ENCODE measurements at regions not wholly inside any gene's neighbourhood (a gene's known extent, or its start where the extent isn't known, plus 50 kb on each side); places are given as distances from the start of the nearest gene placed in this dataset.

DNA sequence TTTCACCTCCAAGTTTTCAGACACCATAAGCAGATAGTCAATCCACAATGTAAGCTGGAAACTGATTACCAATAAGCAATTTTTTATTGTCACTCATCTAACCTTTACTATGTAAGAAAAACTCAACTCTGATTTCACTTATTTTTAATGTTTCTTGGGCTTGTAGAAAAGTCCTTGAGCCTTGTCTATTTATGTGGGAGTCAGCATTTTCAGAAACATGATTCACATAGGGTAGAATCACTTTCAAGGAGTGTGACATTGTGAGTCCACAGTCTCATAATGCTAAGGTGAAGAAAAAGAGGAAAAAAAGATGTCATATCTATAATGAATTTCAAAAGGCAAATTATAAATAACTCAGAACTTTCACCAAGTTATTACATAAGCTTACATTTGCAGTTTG, 2167.9 kb upstream of the C9orf72 start:
- H3K9ac ChIP-seq: no peak overlapping the region
- no peaks in the 10 kb centered on the region for H4K20me1 ChIP-seq
- no peak for TF ChIP-seq Cebpa-rat (IDR thresholded peaks at IDR 0.05)
- no peaks in the 10 kb centered on the region for H3K27me3 ChIP-seq
- 0 out of 22 replicates have a peak, but pooled peaks cover 0 to 4% (median 0%) of the 10 kb centered on the region in 11 experiments for H3K9me3 ChIP-seq (replicated peaks in 1 of 11)
- no peaks in the 10 kb centered on the region for H3K36me3 ChIP-seq
- no peak overlapping the region for H3K4me2 ChIP-seq
- no peak overlapping the region for H3K27ac ChIP-seq
- H3K4me3 ChIP-seq: no peak overlapping the region
- no peaks in the 10 kb centered on the region for H3K4me1 ChIP-seq

DNA sequence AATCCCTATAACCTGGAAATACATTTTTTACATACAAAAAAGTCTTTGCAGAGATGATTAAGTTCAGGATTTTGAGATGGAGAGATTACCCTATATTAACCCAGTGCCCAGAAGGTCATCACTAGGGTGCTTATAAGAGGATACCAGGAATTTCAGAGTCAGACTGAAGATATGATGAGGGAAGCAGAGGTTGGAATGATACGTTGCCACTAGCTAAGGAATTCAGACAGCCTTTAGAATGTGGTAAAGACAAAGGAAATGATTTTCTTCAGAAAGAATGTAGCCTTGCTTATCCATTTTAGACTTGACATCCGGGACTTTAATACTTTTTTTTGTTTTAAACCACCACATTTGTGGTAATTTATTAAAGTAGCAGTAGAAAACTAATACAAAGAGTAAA, 2176.8 kb upstream of the C9orf72 start:
- no peaks in the 10 kb centered on the region for H4K20me1 ChIP-seq
- no peak overlapping the region for H3K9ac ChIP-seq
- H3K27ac ChIP-seq: no peak overlapping the region
- H3K9me3 ChIP-seq (replicated peaks in 1 of 11): no peaks in the 10 kb centered on the region
- no peak overlapping the region for H3K4me3 ChIP-seq
- H3K4me2 ChIP-seq: no peak overlapping the region
- no peaks in the 10 kb centered on the region for H3K4me1 ChIP-seq
- no peak for TF ChIP-seq Cebpa-rat (IDR thresholded peaks at IDR 0.05)
- no peaks in the 10 kb centered on the region for H3K36me3 ChIP-seq
- no peaks in the 10 kb centered on the region for H3K27me3 ChIP-seq

DNA sequence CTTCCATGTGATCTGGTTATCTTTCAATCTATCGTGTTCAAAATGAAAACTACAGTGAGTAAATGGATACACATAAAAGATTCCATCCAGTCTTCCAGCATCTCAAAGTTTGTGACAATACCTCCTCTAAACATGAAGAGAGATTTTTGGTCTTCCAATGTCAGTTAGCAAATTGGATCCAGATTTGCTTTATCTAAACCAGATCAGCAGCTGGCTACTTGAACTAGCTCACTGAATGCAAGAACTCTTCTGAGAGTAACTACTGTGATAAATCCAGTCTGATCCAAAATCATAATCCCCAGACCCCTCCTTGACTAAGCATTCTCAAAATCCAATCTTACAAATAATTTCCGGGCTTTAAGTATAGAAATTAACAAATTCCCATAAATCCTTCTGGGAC, 2177.9 kb upstream of the C9orf72 start:
- H4K20me1 ChIP-seq: no peaks in the 10 kb centered on the region
- no peak overlapping the region for H3K27ac ChIP-seq
- H3K4me2 ChIP-seq: no peak overlapping the region
- no peak for TF ChIP-seq Cebpa-rat (IDR thresholded peaks at IDR 0.05)
- H3K9me3 ChIP-seq (replicated peaks in 1 of 11): no peaks in the 10 kb centered on the region
- no peaks in the 10 kb centered on the region for H3K4me1 ChIP-seq
- H3K9ac ChIP-seq: no peak overlapping the region
- no peak overlapping the region for H3K4me3 ChIP-seq
- H3K36me3 ChIP-seq: no peaks in the 10 kb centered on the region
- no peaks in the 10 kb centered on the region for H3K27me3 ChIP-seq

DNA sequence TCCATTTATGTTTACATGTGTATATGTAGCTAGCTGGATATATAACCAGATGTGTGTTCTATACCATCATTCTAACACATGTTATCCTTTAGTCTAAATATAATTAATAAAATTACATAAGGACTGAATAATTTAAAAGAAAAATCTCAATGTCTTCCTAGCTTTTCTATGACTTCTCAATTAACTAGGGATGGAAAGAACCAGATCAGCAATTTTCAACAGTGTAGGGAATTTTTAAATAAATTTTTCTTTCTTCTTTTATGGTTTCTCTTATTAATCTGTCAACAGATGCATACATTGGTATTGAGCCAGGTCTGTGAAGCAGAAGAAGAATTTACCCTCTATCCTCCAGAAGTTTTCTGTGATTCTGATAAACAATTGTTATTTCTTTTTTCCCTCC, 2180.4 kb upstream of the C9orf72 start:
- H3K4me2 ChIP-seq: no peak overlapping the region

DNA sequence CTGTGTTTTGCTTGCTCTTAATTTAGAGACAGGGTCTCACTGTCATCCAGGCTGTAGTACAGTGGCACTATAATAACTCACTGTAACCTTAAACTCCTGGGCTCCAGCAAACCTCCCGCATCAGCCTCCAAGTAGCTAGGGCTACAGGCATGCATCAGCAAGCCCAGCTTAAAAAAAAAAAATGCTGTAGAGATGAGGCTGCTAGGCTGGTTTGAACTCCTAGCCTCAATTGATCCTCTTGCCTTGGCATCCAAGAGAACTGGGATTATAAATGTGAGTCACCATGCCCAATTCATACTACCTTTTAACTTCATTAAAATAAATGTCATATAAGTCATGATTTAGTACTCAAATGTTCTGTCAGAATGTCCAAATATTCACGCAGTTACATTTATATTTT, 2195.7 kb upstream of the C9orf72 start:
- Histone ChIP-seq H3K4me1 (peaks cover 0 to 12% (median 0%) of the 10 kb centered on the region in 10 experiments; a peak in 5 of 20 replicates), H3K27me3 (no peaks in the 10 kb centered on the region), H3K4me3 (no peak overlapping the region), H3K4me2 (no peak overlapping the region), H3K27ac (no peak overlapping the region), H4K20me1 (no peaks in the 10 kb centered on the region), H3K9me3 (replicated peaks in 1 of 11) (peaks cover 7 to 18% (median 13%) of the 10 kb centered on the region in 11 experiments; a peak in 15 of 22 replicates), H3K9ac (no peak overlapping the region), H3K36me3 (no peaks in the 10 kb centered on the region)
- no peak for TF ChIP-seq Cebpa-rat (IDR thresholded peaks at IDR 0.05)

More for the DNA sequence above, 2180.4 kb upstream of the C9orf72 start:
- H3K27ac ChIP-seq: no peak overlapping the region
- H4K20me1 ChIP-seq: no peaks in the 10 kb centered on the region
- TF ChIP-seq Cebpa-rat (IDR thresholded peaks at IDR 0.05): no peak
- no peak overlapping the region for H3K4me3 ChIP-seq
- no peak overlapping the region for H3K9ac ChIP-seq
- no peaks in the 10 kb centered on the region for H3K9me3 ChIP-seq (replicated peaks in 1 of 11)
- no peaks in the 10 kb centered on the region for H3K4me1 ChIP-seq
- no peaks in the 10 kb centered on the region for H3K27me3 ChIP-seq
- no peaks in the 10 kb centered on the region for H3K36me3 ChIP-seq

DNA sequence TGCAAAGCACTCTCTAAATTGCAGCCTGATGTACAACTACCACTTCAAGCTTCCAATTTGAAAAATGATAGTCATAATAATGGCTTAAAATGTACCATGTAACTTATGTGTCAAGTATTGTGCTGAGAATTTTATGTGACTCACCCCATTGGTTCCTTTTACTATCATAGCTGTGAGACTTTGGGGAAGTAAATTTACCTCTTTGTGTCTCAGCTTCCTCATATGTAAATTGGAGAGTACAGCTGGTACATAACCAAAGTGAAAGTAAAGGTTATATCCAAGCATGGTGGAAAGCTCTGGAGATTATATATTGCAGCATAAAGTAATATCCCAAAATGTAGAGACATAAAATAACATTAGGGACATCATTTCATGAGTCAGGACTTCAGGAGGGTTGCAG, 2200.4 kb upstream of the C9orf72 start:
- Histone ChIP-seq H3K4me3 (no peak overlapping the region), H3K4me2 (peak overlapping the region in 4 of 11 experiments; percentile 32 to 54 (median 40); a peak in 7 of 22 replicates)
- TF ChIP-seq Cebpa-rat (IDR thresholded peaks at IDR 0.05): no peak

DNA sequence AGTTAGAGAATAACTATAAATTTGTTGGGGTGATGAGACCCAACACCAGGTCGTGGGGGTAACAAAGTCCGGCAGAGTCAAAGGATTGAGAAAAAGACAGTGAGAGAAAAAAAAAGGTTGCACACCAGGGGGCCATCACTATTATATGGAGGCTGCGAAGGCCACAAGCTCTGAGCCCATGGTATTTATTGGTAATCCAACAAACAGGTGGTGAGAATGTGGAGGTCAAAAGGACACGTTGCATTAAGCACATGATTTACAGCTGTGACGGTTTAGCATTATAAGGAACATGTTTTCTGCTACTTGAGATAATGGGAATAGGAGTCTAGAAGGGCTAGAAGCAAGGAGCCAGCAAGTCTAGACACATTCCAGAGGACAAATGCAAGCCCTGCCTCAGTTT, 2202.2 kb upstream of the C9orf72 start:
- Histone ChIP-seq H3K9me3 (replicated peaks in 1 of 11) (no peaks in the 10 kb centered on the region), H3K9ac (no peak overlapping the region), H3K27ac (no peak overlapping the region), H4K20me1 (no peaks in the 10 kb centered on the region), H3K4me1 (peaks cover 0 to 23% (median 6%) of the 10 kb centered on the region in 10 experiments; a peak in 9 of 20 replicates), H3K4me3 (no peak overlapping the region), H3K36me3 (no peaks in the 10 kb centered on the region), H3K27me3 (no peaks in the 10 kb centered on the region), H3K4me2 (no peak overlapping the region)
- TF ChIP-seq Cebpa-rat (IDR thresholded peaks at IDR 0.05): no peak

More for the DNA sequence above, 2200.4 kb upstream of the C9orf72 start:
- peaks cover 0 to 13% (median 0%) of the 10 kb centered on the region in 10 experiments; a peak in 5 of 20 replicates for H3K4me1 ChIP-seq
- no peak overlapping the region for H3K27ac ChIP-seq
- H3K9ac ChIP-seq: no peak overlapping the region
- no peaks in the 10 kb centered on the region for H3K27me3 ChIP-seq
- no peaks in the 10 kb centered on the region for H4K20me1 ChIP-seq
- no peaks in the 10 kb centered on the region for H3K36me3 ChIP-seq
- H3K9me3 ChIP-seq (replicated peaks in 1 of 11): no peaks in the 10 kb centered on the region

DNA sequence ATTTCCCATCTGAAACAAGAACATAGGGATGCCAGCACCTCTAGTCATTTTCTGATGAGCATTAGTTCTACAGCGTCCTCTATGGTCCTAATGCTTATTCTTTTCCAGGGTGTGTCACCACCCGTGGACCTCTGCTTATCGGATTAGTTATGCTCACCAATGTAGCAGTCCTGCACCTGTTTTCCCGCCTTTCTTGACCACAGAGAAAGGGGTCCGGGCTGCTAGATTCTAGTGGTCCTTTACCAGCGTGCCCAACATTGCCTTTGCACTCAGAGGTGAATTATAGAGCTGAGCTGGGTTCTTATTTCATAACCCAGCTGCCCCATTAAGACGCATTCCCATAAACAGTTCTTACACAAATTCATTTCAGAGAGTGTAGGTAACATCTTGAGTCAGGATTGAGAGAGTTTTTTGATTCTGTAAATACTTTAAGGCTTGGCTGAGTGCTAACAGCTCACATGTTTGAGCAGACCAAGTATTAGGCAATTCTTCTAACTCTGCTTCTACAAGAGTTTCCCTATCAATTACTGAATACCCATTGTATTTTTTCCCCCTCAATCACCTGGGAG, 2205.1 kb upstream of the C9orf72 start:
- no peak overlapping the region for H3K4me2 ChIP-seq
- no peaks in the 10 kb centered on the region for H4K20me1 ChIP-seq
- H3K27me3 ChIP-seq: no peaks in the 10 kb centered on the region
- peaks cover 0 to 17% (median 6%) of the 10 kb centered on the region in 10 experiments; a peak in 9 of 20 replicates for H3K4me1 ChIP-seq
- H3K9ac ChIP-seq: no peak overlapping the region
- no peak overlapping the region for H3K4me3 ChIP-seq
- H3K36me3 ChIP-seq: no peaks in the 10 kb centered on the region
- H3K27ac ChIP-seq: no peak overlapping the region
- TF ChIP-seq Cebpa-rat (IDR thresholded peaks at IDR 0.05): no peak
- no peaks in the 10 kb centered on the region for H3K9me3 ChIP-seq (replicated peaks in 1 of 11)

DNA sequence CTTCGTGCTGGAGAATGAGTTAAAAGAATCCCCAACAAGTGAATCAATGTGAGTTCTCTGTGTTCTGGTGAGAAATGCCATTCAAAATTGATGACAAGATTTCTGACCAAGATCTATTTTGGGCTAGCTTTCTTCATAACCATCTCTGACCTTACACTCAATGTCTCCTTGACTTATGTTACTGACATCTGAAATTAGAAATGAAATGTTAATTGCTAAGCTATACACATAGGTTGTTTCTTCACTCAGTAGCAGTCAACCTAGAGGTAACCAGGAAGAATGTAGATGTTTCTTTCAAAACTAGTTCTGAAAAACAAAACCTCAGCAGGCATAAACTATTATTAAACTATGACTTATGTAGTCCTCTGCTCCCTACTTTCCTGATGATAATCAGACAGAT, 2220.7 kb upstream of the C9orf72 start:
- H3K27ac ChIP-seq: no peak overlapping the region
- no peak for TF ChIP-seq Cebpa-rat (IDR thresholded peaks at IDR 0.05)
- no peaks in the 10 kb centered on the region for H3K9me3 ChIP-seq (replicated peaks in 1 of 11)
- H3K4me2 ChIP-seq: no peak overlapping the region
- no peak overlapping the region for H3K4me3 ChIP-seq
- H4K20me1 ChIP-seq: no peaks in the 10 kb centered on the region
- no peaks in the 10 kb centered on the region for H3K4me1 ChIP-seq
- no peaks in the 10 kb centered on the region for H3K36me3 ChIP-seq
- H3K27me3 ChIP-seq: no peaks in the 10 kb centered on the region
- no peak overlapping the region for H3K9ac ChIP-seq

DNA sequence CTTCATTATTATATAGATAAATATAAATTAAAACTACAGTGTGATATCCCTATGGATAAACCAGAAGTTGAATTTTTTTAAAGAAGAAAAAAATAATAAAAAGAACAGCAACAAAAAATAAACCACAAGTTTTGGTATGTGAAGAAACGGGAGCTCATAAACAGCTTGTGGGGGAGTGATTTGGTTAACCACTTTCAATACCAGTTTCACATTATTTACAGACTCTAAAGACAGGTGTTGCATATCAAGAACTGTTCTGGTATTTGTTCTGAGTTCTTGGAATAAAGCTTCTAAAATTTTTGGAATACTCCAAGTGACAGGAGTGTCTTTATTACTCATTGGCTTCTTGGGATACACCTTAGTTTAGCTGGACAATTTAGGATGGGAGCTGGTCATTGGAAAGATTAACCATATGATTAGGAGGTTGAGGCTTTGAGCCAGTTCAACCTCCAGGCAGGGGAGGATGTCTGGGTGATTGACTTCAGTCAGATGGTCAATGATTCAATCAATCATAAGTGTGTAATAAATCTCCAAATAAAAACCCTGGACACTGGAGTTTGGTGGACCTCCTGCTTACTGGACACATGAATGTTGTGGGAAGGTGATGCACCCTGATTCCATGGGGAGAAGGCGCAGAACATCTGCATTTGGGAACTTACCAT, 2223.1 kb upstream of the C9orf72 start:
- H3K4me3 ChIP-seq: no peak overlapping the region
- no peak overlapping the region for H3K4me2 ChIP-seq
- TF ChIP-seq Cebpa-rat (IDR thresholded peaks at IDR 0.05): no peak
- no peaks in the 10 kb centered on the region for H3K27me3 ChIP-seq
- no peaks in the 10 kb centered on the region for H3K9me3 ChIP-seq (replicated peaks in 1 of 11)
- no peaks in the 10 kb centered on the region for H3K36me3 ChIP-seq
- H4K20me1 ChIP-seq: no peaks in the 10 kb centered on the region
- no peak overlapping the region for H3K27ac ChIP-seq
- no peak overlapping the region for H3K9ac ChIP-seq
- H3K4me1 ChIP-seq: no peaks in the 10 kb centered on the region
